ENCODE measurements at regions not wholly inside any gene's neighbourhood (a gene's known extent, or its start where the extent isn't known, plus 50 kb on each side); places are given as distances from the start of the nearest gene placed in this dataset.

DNA sequence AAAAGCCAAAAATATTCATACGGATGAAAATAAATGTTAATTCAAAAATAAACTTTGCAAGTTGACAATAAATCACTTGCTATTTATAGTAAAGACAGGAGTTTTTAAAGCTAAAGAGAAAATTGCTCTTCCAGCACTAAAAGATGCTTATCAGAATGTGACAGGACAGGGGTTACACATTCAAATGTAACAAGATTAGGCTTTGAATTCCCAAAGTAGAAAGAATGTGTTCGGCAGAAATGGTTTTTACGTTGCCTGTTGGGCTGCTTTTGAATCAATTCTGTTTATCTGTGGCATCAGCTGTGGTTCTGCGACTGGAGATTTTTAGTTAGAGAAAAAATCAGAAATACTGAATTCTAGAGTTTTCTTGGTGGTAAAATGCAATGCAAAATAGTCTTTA, 669.4 kb downstream of the CPS1 start:
- DNase-seq = no peak

DNA sequence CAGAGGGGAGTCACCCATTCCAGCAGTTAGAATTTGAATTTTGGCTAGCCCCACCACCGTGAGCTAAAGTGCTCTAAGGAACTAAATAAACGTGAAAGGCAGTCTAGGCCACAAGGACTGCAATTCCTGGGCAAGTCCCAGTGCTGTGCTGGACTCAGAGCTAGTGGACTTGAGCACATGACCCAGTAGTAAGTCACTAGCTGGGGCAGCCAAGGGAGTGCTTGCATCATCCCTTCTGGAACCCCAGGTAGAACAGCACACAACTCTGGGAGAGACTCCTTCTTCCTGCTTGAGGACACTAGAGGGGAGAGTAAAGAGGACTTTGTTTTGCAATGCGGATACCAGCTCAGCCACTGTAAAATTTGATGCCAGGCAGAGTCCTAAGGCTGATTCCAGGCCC, 672.2 kb downstream of the CPS1 start:
- no peak for DNase-seq

DNA sequence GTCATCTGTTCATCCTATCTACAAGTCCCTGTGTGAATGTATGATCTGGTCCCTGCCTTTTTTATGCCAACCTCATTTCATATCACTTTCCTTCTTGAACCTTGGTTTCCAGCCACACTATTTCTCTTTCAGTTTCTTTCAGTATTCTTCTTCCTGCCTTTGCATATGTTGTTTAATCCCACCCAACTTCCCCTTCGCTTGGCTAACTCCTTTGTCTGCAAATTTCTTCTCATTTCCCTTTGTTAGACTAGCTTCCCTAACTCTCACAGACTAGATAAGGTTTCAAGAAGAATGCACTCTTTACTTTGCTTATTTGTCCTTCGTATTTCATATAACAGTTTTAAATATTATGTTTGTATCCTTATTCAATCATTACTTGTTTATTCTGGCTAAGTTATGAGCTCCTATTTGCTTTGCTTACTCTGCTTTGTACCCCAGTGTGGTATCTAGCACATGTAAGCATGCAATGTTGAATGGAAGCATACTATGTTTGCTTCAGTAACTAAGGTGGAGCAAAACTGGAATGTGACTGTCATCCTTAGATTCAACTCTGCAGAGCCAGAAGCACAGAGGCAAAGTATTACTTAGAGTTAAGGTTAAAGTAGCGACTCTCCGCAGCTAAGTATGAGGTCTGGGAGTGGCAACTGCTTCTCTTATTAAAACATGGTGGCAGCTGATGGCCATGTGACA, 681.3 kb downstream of the CPS1 start:
- no peak for DNase-seq

DNA sequence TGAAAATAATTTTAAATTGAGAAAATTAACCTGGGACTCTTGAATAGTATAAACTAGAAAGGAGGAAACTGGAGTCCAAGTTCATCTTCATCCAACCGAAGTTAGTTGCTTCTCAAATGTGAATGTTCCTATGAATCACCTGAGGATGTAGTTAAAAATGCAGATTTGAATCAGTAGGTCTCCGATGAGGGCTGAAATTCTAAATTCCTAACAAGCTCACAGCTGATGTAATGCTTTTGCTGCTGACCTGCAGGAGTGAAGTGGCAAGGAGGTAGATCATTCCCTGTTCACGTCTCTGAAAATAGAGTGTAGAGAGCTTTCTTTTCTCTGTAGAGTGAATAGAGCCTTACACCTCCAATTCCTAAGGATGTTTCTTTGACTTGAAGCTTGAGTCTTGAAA, 685.5 kb downstream of the CPS1 start:
- no peak for DNase-seq

DNA sequence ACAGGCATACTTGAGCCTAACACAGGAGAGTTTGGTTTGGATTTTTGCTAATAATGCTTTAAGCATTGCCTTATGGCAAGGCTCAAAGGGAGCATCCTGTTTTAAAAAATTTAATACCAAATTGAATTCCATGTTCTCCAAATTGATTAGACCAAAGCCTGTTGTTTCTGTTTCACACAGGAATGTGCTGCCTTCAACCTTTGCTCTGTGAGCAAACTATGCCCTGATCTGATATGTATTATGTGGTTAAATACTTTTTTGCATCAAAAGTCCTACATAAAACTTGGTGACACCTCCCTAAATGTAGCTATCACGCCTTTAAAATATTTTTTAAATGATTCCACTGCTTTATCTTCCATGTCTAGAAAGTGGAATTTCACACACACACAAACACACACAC, 691.4 kb downstream of the CPS1 start:
- DNase-seq = no peak

DNA sequence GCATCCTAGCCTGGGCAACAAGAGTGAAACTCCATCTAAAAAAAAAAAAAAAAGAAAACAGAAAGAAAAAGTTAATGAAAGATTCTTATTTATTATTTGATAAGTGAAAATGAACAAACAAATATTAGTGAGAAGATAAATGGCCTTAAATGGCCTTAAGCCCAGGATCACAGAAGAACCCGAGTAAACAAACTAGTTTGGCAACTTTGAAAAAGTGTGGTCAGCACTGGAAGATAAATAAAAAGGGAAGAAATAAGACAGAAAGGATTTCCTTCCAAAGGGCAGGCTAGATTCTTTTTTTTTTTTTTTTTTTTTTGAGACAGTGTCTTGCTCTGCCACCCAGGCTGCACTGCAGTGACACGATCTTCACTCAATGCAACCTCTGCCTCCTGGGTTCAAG, 692.4 kb downstream of the CPS1 start:
- DNase-seq = no peak

DNA sequence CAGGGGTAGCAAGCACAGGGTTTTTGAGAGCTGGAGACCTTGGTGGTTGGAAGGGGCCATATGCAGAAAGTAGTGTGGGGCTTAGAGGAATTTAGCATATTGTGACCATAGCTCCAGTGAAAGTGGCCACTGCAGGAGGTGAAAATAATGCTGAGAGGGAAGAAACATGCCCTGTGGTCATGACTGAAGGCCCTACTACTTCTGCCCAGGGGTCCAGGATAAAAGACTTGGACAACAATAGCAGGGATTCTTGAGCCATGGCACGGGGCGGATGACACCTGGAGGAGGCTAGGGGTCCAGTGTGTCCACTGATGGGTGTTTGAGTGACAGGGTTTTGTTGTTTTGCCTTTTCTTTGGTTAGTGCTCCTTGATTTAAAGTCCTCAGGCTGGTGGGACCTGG, 694.6 kb downstream of the CPS1 start:
- no peak for DNase-seq

DNA sequence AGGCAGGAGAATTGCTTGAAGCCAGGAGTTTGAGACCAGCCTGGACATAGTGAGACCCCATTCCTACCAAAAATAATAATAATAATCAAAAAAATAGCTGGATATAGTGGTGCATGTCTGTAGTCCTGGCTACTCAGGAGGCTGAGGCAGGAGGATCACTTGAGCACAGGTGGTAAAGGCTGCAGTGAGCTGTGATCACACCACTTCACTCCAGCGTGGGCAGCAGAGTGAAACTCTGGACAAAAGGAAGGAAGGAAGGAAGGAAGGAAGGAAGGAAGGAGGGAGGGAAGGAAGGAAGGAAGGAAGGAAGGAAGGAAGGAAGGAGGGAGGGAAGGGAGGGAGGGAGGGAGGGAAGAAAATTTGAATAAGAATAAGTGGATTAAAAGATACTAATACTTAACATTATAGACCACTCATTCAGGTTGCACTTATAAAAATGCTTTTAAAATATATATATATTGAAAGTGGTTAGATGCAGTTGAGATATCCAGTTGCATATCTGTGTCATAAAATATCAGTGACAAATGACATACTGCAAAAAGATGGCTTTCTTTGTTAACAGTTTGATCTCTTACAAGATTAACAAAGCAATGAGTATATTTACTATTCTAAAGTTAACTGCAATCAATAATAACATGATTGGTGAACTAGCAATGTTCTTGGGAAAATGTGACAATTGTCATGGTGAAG, 702.4 kb downstream of the CPS1 start:
- DNase-seq = no peak

DNA sequence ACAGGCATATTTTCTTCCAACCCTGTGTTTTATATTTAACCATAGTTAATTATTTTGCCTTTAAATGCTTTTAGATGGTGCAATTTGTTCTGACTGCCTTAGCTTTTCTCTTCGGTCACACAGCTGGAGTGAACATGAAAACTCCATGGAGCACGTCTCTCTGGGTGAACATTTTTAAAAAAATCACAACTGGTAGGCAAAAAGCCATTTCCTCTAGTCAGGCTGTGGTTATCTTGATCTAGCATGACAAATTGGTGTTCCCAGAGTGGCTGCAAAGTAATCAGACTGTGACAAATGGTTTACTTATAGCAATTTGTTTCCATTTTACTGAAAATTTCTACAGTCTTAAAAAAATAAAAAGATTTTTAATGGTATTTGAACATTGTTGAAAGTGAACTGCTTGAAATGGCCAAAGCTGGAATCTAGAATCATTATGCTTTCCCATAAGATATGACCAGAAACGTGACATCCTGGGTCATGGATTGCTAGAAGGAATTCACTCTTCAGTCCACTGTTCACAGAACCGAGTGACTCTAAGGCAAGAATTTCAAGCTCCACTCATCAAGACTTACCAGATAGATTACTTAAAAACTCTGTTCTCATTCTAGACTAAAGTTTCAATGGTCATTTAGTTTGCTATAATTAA, 703.6 kb downstream of the CPS1 start:
- DNase-seq = no peak

DNA sequence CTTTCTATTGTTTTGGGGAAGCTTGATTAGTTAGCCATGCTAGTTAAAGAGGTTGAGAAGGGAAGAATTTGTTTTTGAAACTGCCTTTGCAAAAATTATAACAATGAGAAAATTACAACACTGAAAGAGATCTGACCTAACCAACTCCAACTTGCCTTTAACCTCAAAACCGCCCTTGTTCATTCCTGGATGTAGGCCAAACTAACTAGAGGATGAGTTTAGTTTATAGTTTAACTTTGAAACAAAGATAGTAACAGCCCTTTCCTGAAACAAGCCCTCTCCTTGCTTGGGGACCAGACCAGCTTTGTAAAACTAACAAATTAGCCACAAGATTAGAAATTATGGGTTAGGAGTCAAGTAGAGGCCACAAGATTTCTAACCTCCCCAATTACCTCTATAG, 713.9 kb downstream of the CPS1 start:
- no peak for DNase-seq

DNA sequence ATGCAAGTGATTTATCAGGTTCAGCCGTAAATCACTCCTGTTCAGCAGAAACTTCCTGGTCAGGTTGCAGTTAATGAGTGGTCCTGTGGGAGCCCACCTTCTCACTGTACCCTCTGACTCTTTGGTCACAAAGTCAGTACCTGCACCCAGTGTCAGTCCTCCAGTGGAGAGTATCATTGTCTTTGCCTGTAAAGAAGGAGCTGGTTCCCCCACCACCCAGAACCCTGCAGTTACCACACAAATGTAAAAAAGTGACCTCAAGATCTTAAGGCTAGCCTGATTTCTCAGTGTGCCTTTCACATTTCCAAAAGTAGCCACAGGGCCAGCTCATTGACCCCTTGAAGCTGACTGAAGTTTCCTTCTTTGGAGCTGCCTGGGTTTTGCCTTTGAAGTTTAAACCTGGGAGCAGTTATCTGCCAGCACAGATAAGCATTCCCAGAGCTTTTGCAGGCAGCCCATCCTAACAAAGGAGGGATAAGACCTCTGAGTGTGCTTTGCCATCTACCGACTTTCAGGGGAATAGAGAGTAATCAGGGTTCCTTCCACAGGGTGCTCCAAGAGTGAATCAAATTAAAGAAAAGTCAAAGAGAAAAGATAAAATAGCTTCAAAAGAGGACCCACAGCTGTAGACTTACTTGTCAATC, 725.2 kb downstream of the CPS1 start:
- no peak for DNase-seq

DNA sequence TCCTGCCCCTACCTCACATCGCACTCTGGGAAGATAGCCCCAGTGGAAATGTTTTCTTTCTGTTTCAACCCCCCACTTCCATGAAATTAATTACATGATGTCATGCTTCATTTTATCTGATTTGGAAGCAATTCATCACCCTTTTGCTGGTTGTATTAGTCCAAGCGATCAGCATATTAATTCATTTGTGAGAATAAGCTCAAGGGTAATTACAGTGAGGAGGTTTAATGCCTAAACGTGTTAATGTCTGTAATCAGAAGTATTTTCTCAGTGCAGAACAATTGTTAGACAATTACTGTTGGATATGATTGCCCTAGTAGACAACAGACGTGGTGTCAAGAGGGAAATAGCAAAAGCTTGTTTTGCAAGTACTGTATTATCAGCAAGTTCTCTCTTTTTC, 746.3 kb downstream of the CPS1 start:
- DNase-seq = no peak

DNA sequence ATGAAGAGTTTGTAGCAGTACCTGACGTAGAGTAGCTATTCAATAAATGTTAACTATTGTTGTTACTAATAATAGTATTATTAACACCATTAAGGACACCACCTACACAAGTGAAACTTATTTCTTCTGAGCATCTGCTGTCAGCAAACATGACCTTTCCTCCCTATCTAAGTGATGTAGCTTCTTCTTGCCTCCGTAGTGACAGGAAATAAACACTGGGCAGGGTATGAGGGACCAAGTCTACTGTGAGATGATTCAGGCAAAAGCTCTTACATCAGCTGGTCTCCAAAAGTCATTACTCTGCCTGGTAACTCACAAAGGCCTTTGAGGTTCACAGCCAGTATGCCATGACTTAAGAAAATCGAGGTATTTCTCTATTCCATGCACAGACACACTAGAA, 750.5 kb downstream of the CPS1 start:
- no peak for DNase-seq

Measured in hypothalamus (tissue), 51 donors.